Stimulated activated CD4-positive, alpha-beta T cell treated with anti-CD3 and anti-CD28 coated beads, Interleukin-4, amount 100 ng/mL, for 4 hours (primary cell): ENCODE measurements at regions not wholly inside any gene's neighbourhood (a gene's known extent, or its start where the extent isn't known, plus 50 kb on each side); places are given as distances from the start of the nearest gene placed in this dataset.

Experiments used
- DNase-seq, 2 experiments: peaks; one replicate each; pipeline ENCODE4 v3.0.0-alpha.2; 2020

- DNase-seq: no peak
Measured at GRCh38 chrX:39725928-39726619, 371.7 kb downstream of the BCOR start.

- DNase-seq: no peak
Measured at GRCh38 chrX:39726771-39727170, 371.0 kb downstream of the BCOR start.

- DNase-seq: no peak
Measured at GRCh38 chrX:39728025-39728424, 369.7 kb downstream of the BCOR start.

- DNase-seq: no peak
Measured at GRCh38 chrX:39728852-39729598, 368.7 kb downstream of the BCOR start.

- no peak for DNase-seq
Measured at GRCh38 chrX:39729981-39730661, 367.6 kb downstream of the BCOR start.

- peak; percentile 43 to 45 for DNase-seq
Measured at GRCh38 chrX:39730662-39731329, 367.0 kb downstream of the BCOR start.

- no peak for DNase-seq
Measured at GRCh38 chrX:39731330-39731667, 366.5 kb downstream of the BCOR start.

GRCh38 chrX:39731735-39732134, 366.0 kb downstream of the BCOR start:
- no peak for DNase-seq

GRCh38 chrX:39733745-39734144, 364.0 kb downstream of the BCOR start:
- no peak for DNase-seq

GRCh38 chrX:39734174-39734776, 363.5 kb downstream of the BCOR start:
- DNase-seq: no peak

- no peak for DNase-seq
Measured at GRCh38 chrX:39736216-39737211, 361.2 kb downstream of the BCOR start.

- DNase-seq: no peak
Measured at GRCh38 chrX:39739585-39739984, 358.2 kb downstream of the BCOR start.

- DNase-seq: no peak
Measured at GRCh38 chrX:39740078-39740477, 357.7 kb downstream of the BCOR start.

- DNase-seq: no peak
Measured at GRCh38 chrX:39741904-39742303, 355.9 kb downstream of the BCOR start.

GRCh38 chrX:39745818-39746217, 351.9 kb downstream of the BCOR start:
- DNase-seq: no peak

- no peak for DNase-seq
Measured at GRCh38 chrX:39749135-39749534, 348.6 kb downstream of the BCOR start.

- DNase-seq: no peak
Measured at GRCh38 chrX:39749728-39750127, 348.0 kb downstream of the BCOR start.

GRCh38 chrX:39750256-39750790, 347.4 kb downstream of the BCOR start:
- no peak for DNase-seq

GRCh38 chrX:39750848-39751247, 346.9 kb downstream of the BCOR start:
- no peak for DNase-seq

- DNase-seq: no peak
Measured at GRCh38 chrX:39752815-39753214, 344.9 kb downstream of the BCOR start.

GRCh38 chrX:39753293-39753996, 344.3 kb downstream of the BCOR start:
- DNase-seq: no peak
